Immature natural killer cell (primary cell): ENCODE measurements at regions not wholly inside any gene's neighbourhood (a gene's known extent, or its start where the extent isn't known, plus 50 kb on each side); places are given as distances from the start of the nearest gene placed in this dataset.

Source experiments
- DNase-seq, 3 donors: peaks; one replicate each; pipeline ENCODE4 v3.0.0; 2022; ENCODE audit warnings: mixed read lengths in 1 of 3
- H3K27ac Mint-ChIP-seq, 6 donors: one replicate each; pipeline ENCODE4 v1.8.0; 2020; ENCODE audit warnings: mixed read lengths in 6 of 6, mild to moderate bottlenecking in 5 of 6, inconsistent platforms in 4 of 6, moderate library complexity in 3 of 6
- H3K27me3 Mint-ChIP-seq, 3 donors: one replicate each; pipeline ENCODE4 v1.8.0; 2020 to 2021; ENCODE audit warnings: low read depth in 3 of 3, mild to moderate bottlenecking in 3 of 3, mixed read lengths in 3 of 3, moderate library complexity in 3 of 3, inconsistent platforms in 1 of 3
- H3K36me3 Mint-ChIP-seq, 3 donors: one replicate each; pipeline ENCODE4 v1.8.0; 2020; ENCODE audit warnings: mixed read lengths in 3 of 3, inconsistent platforms in 2 of 3, mild to moderate bottlenecking in 2 of 3
- H3K4me1 Mint-ChIP-seq, 2 donors: one replicate each; pipeline ENCODE4 v1.8.0; 2020; ENCODE audit warnings: inconsistent platforms in 2 of 2, mild to moderate bottlenecking in 2 of 2, mixed read lengths in 2 of 2, moderate library complexity in 1 of 2
- H3K4me3 Mint-ChIP-seq, 5 donors: one replicate each; pipeline ENCODE4 v1.8.0; 2020; ENCODE audit warnings: mild to moderate bottlenecking in 5 of 5, mixed read lengths in 5 of 5, inconsistent platforms in 3 of 5, moderate library complexity in 3 of 5
- H3K9me3 Mint-ChIP-seq, 6 donors: one replicate each; pipeline ENCODE4 v1.8.0; 2020; ENCODE audit warnings: mild to moderate bottlenecking in 6 of 6, mixed read lengths in 6 of 6, inconsistent platforms in 4 of 6, moderate library complexity in 3 of 6

DNA sequence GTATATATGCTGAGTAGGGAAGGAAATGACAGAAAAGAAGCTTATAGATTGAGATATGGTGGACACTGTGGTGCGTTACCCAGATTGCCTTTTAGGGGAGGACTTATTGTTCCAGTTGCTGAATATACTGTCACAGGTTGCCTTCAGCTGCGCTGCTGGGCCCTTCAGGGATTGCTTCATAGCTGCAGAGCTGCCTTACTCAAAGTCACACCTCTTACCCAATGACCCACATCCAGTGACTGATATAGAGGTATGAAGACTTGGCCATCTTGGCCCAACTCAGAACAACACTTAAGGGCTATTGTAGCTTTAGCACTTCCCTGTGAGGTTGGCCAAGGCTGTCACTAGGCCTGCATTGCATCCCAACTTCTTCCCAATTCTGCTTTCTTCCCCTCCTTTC, 63.4 kb upstream of the TMEM164 start:
- DNase-seq, result no peak
- H3K9me3 Mint-ChIP-seq, result no peaks in the 10 kb centered on the region
- H3K4me1 Mint-ChIP-seq, result no peaks in the 10 kb centered on the region
- H3K36me3 Mint-ChIP-seq, result no peaks in the 10 kb centered on the region
- no peak overlapping the region for H3K27ac Mint-ChIP-seq
- peaks cover 0 to 9% (median 6%) of the 10 kb centered on the region in 3 donors for H3K27me3 Mint-ChIP-seq
- H3K4me3 Mint-ChIP-seq, result no peak overlapping the region

DNA sequence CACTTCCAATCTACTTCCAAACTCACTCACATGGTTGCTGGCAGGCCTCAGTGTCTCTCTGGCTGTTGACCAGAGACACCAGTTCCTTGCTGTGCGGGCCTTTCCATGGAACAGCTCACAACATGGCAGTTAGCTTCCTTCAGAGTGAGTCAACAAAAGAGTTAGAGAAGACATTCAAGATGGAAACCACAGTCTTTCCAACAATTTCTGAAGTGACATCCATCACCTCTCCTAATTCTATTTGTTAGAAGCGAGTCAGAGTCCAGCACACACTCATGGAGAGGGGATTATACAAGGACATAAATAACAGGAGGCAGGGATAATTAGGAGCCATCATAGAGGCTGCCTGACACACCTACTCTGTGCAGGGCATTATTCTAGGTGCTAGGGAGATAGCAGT, 62.5 kb upstream of the TMEM164 start:
- H3K4me3 Mint-ChIP-seq, result no peak overlapping the region
- peaks cover 0 to 9% (median 6%) of the 10 kb centered on the region in 3 donors for H3K27me3 Mint-ChIP-seq
- no peaks in the 10 kb centered on the region for H3K36me3 Mint-ChIP-seq
- H3K9me3 Mint-ChIP-seq, result no peaks in the 10 kb centered on the region
- no peak overlapping the region for H3K27ac Mint-ChIP-seq
- no peak for DNase-seq
- H3K4me1 Mint-ChIP-seq, result no peaks in the 10 kb centered on the region

DNA sequence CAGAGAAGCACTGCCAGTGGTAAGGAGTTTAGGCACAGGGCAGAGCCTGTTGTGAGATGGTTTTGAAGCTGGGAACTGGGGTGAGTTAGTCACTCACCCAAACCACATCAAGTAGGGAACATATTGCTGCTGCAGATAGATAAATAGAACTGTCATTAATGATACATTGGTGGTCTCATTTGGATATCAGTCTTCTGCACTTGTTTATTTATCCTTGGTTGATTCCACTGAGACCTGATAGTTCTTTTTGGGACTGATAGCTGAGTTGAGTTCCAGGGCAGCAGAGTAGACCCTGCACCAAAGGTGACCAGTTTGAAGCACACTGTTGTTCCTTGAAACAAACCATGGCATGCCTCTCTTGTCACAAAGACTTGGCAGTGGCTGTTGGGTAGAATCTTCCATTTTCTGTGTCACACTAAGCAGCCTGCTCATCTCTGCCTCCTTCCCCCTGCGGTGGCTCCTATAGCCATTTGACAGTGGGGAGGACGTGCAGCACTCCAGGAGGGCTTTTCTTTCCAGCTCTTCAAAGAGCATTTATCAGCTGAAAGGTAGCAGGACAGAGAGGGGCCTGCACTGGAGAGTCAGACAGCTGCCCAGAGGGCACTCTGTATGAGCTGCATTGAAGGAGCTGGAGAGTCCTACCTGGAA, 59.7 kb upstream of the TMEM164 start:
- H3K4me1 Mint-ChIP-seq, result no peaks in the 10 kb centered on the region
- DNase-seq, result no peak

GRCh38 chrX:109943740-109944092, 59.2 kb upstream of the TMEM164 start:
- Mint-ChIP-seq H3K27ac (no peak overlapping the region), H3K9me3 (no peaks in the 10 kb centered on the region), H3K4me1 (no peaks in the 10 kb centered on the region), H3K4me3 (no peak overlapping the region), H3K36me3 (no peaks in the 10 kb centered on the region), H3K27me3 (peaks cover 0 to 10% (median 4%) of the 10 kb centered on the region in 3 donors)
- DNase-seq, result no peak

More for the DNA sequence above, 59.7 kb upstream of the TMEM164 start:
- Mint-ChIP-seq H3K27ac (no peak overlapping the region), H3K9me3 (no peaks in the 10 kb centered on the region), H3K4me3 (no peak overlapping the region), H3K36me3 (no peaks in the 10 kb centered on the region), H3K27me3 (peaks cover 0 to 11% (median 5%) of the 10 kb centered on the region in 3 donors)

DNA sequence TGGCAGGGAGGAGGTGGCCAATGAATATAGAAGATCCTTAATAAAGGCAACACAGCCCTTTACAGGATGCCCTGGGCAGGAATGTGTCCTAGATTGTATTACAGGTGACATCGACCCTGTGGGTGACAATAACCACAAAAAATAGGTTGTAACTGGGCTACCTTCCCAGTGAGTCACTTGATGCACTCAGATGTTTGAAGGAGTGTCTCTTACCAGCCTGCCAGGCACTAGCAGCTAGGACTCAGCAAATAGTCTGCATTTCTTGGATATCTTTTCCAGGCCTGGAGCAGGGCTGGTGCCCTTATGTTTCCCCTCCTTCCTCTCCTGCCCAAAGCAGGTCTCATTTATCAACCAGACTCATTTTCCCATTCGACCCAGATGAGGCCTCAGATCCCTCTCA, 50.9 kb upstream of the TMEM164 start:
- Mint-ChIP-seq H3K36me3 (peaks cover 0 to 3% (median 0%) of the 10 kb centered on the region in 3 donors), H3K4me1 (peaks cover 0 to 6% of the 10 kb centered on the region in 2 donors), H3K27ac (no peak overlapping the region), H3K27me3 (no peaks in the 10 kb centered on the region), H3K4me3 (no peak overlapping the region), H3K9me3 (no peaks in the 10 kb centered on the region)
- DNase-seq, result no peak

GRCh38 chrX:109952985-109953905, 49.7 kb upstream of the TMEM164 start:
- Mint-ChIP-seq H3K27me3 (no peaks in the 10 kb centered on the region), H3K9me3 (no peaks in the 10 kb centered on the region), H3K4me3 (no peak overlapping the region), H3K27ac (no peak overlapping the region), H3K36me3 (peaks cover 0 to 3% (median 0%) of the 10 kb centered on the region in 3 donors), H3K4me1 (peaks cover 2 to 13% of the 10 kb centered on the region in 2 donors)
- no peak for DNase-seq
